Calu3 (cell line): ENCODE measurements at regions not wholly inside any gene's neighbourhood (a gene's known extent, or its start where the extent isn't known, plus 50 kb on each side); places are given as distances from the start of the nearest gene placed in this dataset.

ENCODE experiments used
- BruUV-seq: library from RNA; stranded (reverse); fragments of 400-500 nt; replicated peaks from 2 replicates; lab custom pipeline; 2021; lab: Mats Ljungman, UMichigan
- CTCF ChIA-PET: fragments of 300-600 bp; sonication (Branson Sonifier 250); formaldehyde crosslinking; loops from one replicate; lab custom pipeline; 2022; ENCODE audit warnings: antibody characterized with exemption; lab: Charles Lee
- DNase-seq: peaks from one replicate; pipeline ENCODE4 v3.0.0; 2022
- H3K27ac Mint-ChIP-seq: one replicate; pipeline ENCODE4 v1.8.0; 2022; ENCODE audit warnings: mixed read lengths; ENCODE audit not compliant: unreplicated experiment
- H3K27me3 Mint-ChIP-seq: one replicate; pipeline ENCODE4 v1.8.0; 2022; ENCODE audit warnings: mixed read lengths; ENCODE audit not compliant: unreplicated experiment
- H3K36me3 Mint-ChIP-seq: one replicate; pipeline ENCODE4 v1.8.0; 2022; ENCODE audit warnings: mild to moderate bottlenecking, moderate library complexity, mixed read lengths; ENCODE audit not compliant: insufficient read depth, unreplicated experiment
- H3K4me1 Mint-ChIP-seq: one replicate; pipeline ENCODE4 v1.8.0; 2022; ENCODE audit warnings: mild to moderate bottlenecking, low read depth, mixed read lengths; ENCODE audit not compliant: unreplicated experiment
- H3K4me3 Mint-ChIP-seq: one replicate; pipeline ENCODE4 v1.8.0; 2022; ENCODE audit warnings: mild to moderate bottlenecking, low read depth, moderate library complexity, mixed read lengths; ENCODE audit not compliant: unreplicated experiment
- H3K9me3 Mint-ChIP-seq: one replicate; pipeline ENCODE4 v1.8.0; 2022; ENCODE audit warnings: low read depth, mixed read lengths; ENCODE audit not compliant: unreplicated experiment
- CTCF ChIP-seq: fragments of 200-600 bp; IDR thresholded peaks from one replicate; pipeline ENCODE4 v1.8.0; 2022; ENCODE audit warnings: antibody characterized with exemption; ENCODE audit not compliant: unreplicated experiment
- intact Hi-C: fragments of 100-400 bp; cut with micrococcal nuclease; formaldehyde crosslinking; loops from one replicate; pipeline ENCODE4 v1.10.0; 2022; ENCODE audit not compliant: unreplicated experiment

GRCh38 chr18:33818145-33818544 lies 240.1 kb downstream of the ASXL3 start:
- CTCF ChIA-PET = no interaction called here
- H3K4me1 Mint-ChIP-seq = peaks cover 14% of the 10 kb centered on the region
- TF ChIP-seq CTCF = no peak
- DNase-seq = no peak
- no peaks in the 10 kb centered on the region for H3K27me3 Mint-ChIP-seq
- H3K27ac Mint-ChIP-seq = no peak overlapping the region
- peaks cover 9% of the 10 kb centered on the region for H3K36me3 Mint-ChIP-seq
- BruUV-seq = no TSS peak
- H3K9me3 Mint-ChIP-seq = no peaks in the 10 kb centered on the region
- intact Hi-C loops = no loop called here
- no peak overlapping the region for H3K4me3 Mint-ChIP-seq

GRCh38 chr18:33817096-33817495 lies 239.1 kb downstream of the ASXL3 start:
- intact Hi-C loops = no loop called here
- H3K4me3 Mint-ChIP-seq = no peak overlapping the region
- BruUV-seq = no TSS peak
- peaks cover 9% of the 10 kb centered on the region for H3K36me3 Mint-ChIP-seq
- H3K27me3 Mint-ChIP-seq = no peaks in the 10 kb centered on the region
- no peak overlapping the region for H3K27ac Mint-ChIP-seq
- DNase-seq = no peak
- CTCF ChIA-PET = no interaction called here
- H3K9me3 Mint-ChIP-seq = no peaks in the 10 kb centered on the region
- TF ChIP-seq CTCF = no peak
- peaks cover 12% of the 10 kb centered on the region for H3K4me1 Mint-ChIP-seq

DNA sequence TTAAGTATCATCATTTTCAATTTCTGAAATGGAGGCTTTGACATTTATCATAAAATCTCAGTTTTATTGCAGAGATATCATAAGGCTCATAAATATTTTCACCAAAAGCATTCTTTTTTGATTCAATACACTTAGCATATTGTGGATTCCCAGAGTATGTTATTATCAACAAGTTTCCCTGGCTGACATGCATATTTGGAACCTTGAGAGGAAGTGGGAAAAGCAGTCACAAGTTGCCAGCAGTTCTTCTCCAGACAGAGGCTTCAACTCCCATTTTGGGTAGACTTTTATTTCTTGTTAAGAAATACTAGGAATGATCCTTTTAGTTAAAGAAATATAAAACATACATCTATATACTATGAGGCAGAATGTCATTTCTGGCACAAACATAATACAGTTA lies 236.5 kb downstream of the ASXL3 start:
- Mint-ChIP-seq H3K4me1 (no peaks in the 10 kb centered on the region), H3K9me3 (no peaks in the 10 kb centered on the region), H3K4me3 (no peak overlapping the region), H3K27me3 (no peaks in the 10 kb centered on the region), H3K36me3 (peaks cover 4% of the 10 kb centered on the region), H3K27ac (no peak overlapping the region)
- intact Hi-C loops = no loop called here
- CTCF ChIA-PET = no interaction called here
- BruUV-seq = no TSS peak
- DNase-seq = no peak
- no peak for TF ChIP-seq CTCF

- Mint-ChIP-seq H3K4me1 (no peaks in the 10 kb centered on the region), H3K9me3 (no peaks in the 10 kb centered on the region), H3K36me3 (no peaks in the 10 kb centered on the region), H3K27ac (no peak overlapping the region), H3K4me3 (no peak overlapping the region), H3K27me3 (no peaks in the 10 kb centered on the region)
- TF ChIP-seq CTCF = no peak
- intact Hi-C loops = no loop called here
- no TSS peak for BruUV-seq
- DNase-seq = no peak
- CTCF ChIA-PET = no interaction called here
Observed at GRCh38 chr18:33812186-33812585, 234.2 kb downstream of the ASXL3 start.

GRCh38 chr18:33805592-33805991 lies 227.6 kb downstream of the ASXL3 start:
- no peaks in the 10 kb centered on the region for H3K9me3 Mint-ChIP-seq
- intact Hi-C loops = no loop called here
- H3K4me3 Mint-ChIP-seq = no peak overlapping the region
- H3K4me1 Mint-ChIP-seq = peaks cover 19% of the 10 kb centered on the region
- CTCF ChIA-PET = no interaction called here
- H3K36me3 Mint-ChIP-seq = no peaks in the 10 kb centered on the region
- BruUV-seq = no TSS peak
- no peak for DNase-seq
- TF ChIP-seq CTCF = no peak
- no peak overlapping the region for H3K27ac Mint-ChIP-seq
- H3K27me3 Mint-ChIP-seq = no peaks in the 10 kb centered on the region
